H1 (cell line): ENCODE measurements at regions not wholly inside any gene's neighbourhood (a gene's known extent, or its start where the extent isn't known, plus 50 kb on each side); places are given as distances from the start of the nearest gene placed in this dataset.

Source experiments
- CREB1 ChIP-seq: IDR thresholded peaks from 2 replicates; pipeline ENCODE4 v1.6.1; 2012; ENCODE audit warnings: inconsistent platforms
- KDM4A ChIP-seq: IDR thresholded peaks from one replicate; pipeline ENCODE4 v1.7.1; 2012; ENCODE audit warnings: low read depth, mild to moderate bottlenecking, moderate library complexity, low read length, inconsistent platforms; ENCODE audit not compliant: severe bottlenecking
- SIRT6 ChIP-seq: IDR thresholded peaks from one replicate; pipeline ENCODE4 v1.7.1; 2012; ENCODE audit warnings: low read length, inconsistent platforms
- SUZ12 ChIP-seq: fragments of 200-600 bp; sonication (generic); IDR thresholded peaks from 2 replicates; pipeline ENCODE4 v1.6.1; 2012; ENCODE audit warnings: mild to moderate bottlenecking, inconsistent platforms, low read length, moderate library complexity, mixed read lengths
- TBP ChIP-seq: IDR thresholded peaks from 2 replicates; pipeline ENCODE4 v1.6.1; 2011; ENCODE audit warnings: low read depth, low read length, improper control_type of control experiment
- USF2 ChIP-seq: IDR thresholded peaks from 2 replicates; pipeline ENCODE4 v1.6.1; 2011; ENCODE audit warnings: low read length, improper control_type of control experiment

GRCh38 chr20:43799741-43800140, 72.9 kb upstream of the GTSF1L start (continued):
- TF ChIP-seq SUZ12 (no peak), KDM4A (no peak), SIRT6 (no peak), CREB1 (no peak), TBP (no peak), USF2 (no peak)
- TF ChIP-seq, all 59 proteins: peak for 0
